Pancreas (tissue), 10 donors: ENCODE measurements at regions not wholly inside any gene's neighbourhood (a gene's known extent, or its start where the extent isn't known, plus 50 kb on each side); places are given as distances from the start of the nearest gene placed in this dataset.

Experiments
- ATAC-seq, 4 donors: fragments of 200-7000 bp; cut with Tn5 transposase; one replicate each; pipeline versions ENCODE4 v1.8.0 to v1.9.1; 2020; ENCODE audit warnings: mild to moderate bottlenecking in 4 of 4, moderate library complexity in 4 of 4
- DNase-seq, 6 donors: peaks; one replicate each; pipeline ENCODE4 v3.0.0-alpha.2; 2020
- FAIRE-seq: peaks from 2 replicates; lab custom pipeline; 2012; peaks lifted over from hg19 to GRCh38; lab: Jason Lieb, UNC
- H3K27ac ChIP-seq, 4 donors: fragments of 200-600 bp; sonication (generic); 1 replicate in 3 of 4; 2 replicates in 1 of 4; pipeline versions ENCODE4 v1.5.0 to v1.8.0; 2020
- H3K27me3 ChIP-seq, 4 donors: fragments of 200-600 bp; one replicate each; pipeline ENCODE4 v1.8.0; 2021
- H3K36me3 ChIP-seq, 3 donors: fragments of 200-600 bp; sonication (generic) in 1 of 3; one replicate each; pipeline versions ENCODE4 v1.5.0 to v1.8.0; 2020 to 2021
- H3K4me1 ChIP-seq, 3 donors: fragments of 200-600 bp; one replicate each; pipeline ENCODE4 v1.8.0; 2021
- H3K4me3 ChIP-seq, 4 donors: fragments of 200-600 bp; sonication (generic) in 2 of 4; one replicate each; pipeline versions ENCODE4 v1.5.0 to v1.8.0; 2020 to 2021
- H3K9me3 ChIP-seq, 4 donors: fragments of 200-600 bp; one replicate each; pipeline ENCODE4 v1.8.0; 2021
- WGBS, 2 donors: extraction: QIAGEN DNeasy Blood & Tissue Kit; methylation state at CpG; one replicate each; pipeline ENCODE4 v1.1.7; 2013; 5-methylcytosine and 5-hydroxymethylcytosine counted together
- intact Hi-C, 3 donors: fragments of 100-400 bp; cut with DNase I; formaldehyde crosslinking; loops; one replicate each; pipeline versions ENCODE4 v1.11.1 to v1.14.2; 2022
- TF ChIP-seq, protein P1 (sequence below), 4 donors: fragments of 200-600 bp; sonication (generic) in 3 of 4; IDR thresholded peaks; one replicate each; pipeline versions ENCODE4 v1.5.0 to v1.8.0; 2021; ENCODE audit warnings: antibody characterized with exemption in 4 of 4
- donor health status: healthy with polysubstance abuse.
- donor health status: DM: no; HTN: no; CAD: no; lungs with moderate emphysema.
- donor health status: DM: no; HTN: no; CAD: no.
- donor health status: control.
- donor health status: control.
- donor health status: Bipolar disorder and iron deficiency.
- donor health status: DM: yes; HTN: yes; CAD: no.
- donor health status: DM: no; HTN: no; CAD: no.
- donor health status: DM: no; HTN: no; CAD: no.
- donor health status: DM: yes; HTN: yes; CAD: no.

DNA sequence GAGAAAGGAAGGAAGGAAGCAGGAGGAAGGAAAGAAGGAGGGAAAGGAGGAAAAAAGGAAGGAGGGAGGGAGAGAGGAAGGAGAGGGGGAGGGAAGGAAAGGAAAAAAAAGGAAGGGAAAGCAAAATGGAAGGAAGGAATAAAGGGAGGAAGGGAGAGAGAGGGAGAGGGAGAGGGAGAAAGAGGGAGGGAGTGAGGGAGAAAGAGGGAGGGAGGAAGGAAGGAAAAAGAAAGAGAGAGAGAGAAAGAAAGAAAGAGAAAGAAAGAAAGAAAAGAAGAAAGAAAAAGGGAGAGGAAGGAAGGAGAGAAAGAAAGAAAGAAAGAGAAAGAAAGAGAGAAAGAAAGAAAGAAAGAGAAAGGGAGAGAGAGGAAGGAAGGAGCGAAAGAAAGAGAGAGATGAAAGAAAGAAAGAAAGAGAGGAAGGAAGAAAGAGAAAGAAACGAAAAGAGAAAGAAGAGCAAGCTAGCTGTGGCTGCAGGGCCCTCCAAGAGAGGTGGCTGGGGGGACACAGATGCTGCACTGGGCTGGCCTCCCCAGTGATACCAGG lies 472.4 kb upstream of the MGMT start:
- Histone ChIP-seq H3K27ac (no peak overlapping the region), H3K4me1 (no peaks in the 10 kb centered on the region), H3K27me3 (no peaks in the 10 kb centered on the region), H3K9me3 (no peaks in the 10 kb centered on the region), H3K36me3 (no peaks in the 10 kb centered on the region), H3K4me3 (no peak overlapping the region)
- DNase-seq (no peak), ATAC-seq (no peak), FAIRE-seq (no peak)
- intact Hi-C loops = no loop called here
- TF ChIP-seq, protein P1, sequence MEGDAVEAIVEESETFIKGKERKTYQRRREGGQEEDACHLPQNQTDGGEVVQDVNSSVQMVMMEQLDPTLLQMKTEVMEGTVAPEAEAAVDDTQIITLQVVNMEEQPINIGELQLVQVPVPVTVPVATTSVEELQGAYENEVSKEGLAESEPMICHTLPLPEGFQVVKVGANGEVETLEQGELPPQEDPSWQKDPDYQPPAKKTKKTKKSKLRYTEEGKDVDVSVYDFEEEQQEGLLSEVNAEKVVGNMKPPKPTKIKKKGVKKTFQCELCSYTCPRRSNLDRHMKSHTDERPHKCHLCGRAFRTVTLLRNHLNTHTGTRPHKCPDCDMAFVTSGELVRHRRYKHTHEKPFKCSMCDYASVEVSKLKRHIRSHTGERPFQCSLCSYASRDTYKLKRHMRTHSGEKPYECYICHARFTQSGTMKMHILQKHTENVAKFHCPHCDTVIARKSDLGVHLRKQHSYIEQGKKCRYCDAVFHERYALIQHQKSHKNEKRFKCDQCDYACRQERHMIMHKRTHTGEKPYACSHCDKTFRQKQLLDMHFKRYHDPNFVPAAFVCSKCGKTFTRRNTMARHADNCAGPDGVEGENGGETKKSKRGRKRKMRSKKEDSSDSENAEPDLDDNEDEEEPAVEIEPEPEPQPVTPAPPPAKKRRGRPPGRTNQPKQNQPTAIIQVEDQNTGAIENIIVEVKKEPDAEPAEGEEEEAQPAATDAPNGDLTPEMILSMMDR (IDR thresholded peaks at IDR 0.05) = no peak
- 60 to 63% methylated on average over 2 of the region's 2 CpGs for WGBS, 2 donors

DNA sequence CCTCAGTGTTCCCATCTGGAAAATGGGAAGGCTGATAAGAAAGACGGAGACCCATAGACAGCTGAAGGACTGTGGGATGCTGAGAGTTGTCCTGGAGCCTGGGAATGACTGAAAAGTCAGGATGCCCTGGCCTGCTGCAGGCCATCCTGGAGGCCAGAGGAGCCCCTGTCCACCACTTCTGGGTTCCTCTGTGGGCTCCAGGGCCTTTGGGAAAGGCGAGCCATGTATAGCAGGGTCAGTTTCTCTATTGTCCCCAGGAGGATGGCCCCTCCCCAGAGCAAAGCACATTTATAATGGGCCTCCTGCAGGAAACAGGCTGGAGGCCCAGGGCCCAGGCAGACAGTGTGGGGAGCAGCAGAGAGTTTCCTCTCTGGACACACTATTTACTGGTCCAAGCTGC lies 471.4 kb upstream of the MGMT start:
- Histone ChIP-seq H3K4me3 (no peak overlapping the region), H3K9me3 (no peaks in the 10 kb centered on the region), H3K27ac (no peak overlapping the region), H3K4me1 (no peaks in the 10 kb centered on the region), H3K36me3 (no peaks in the 10 kb centered on the region), H3K27me3 (no peaks in the 10 kb centered on the region)
- TF ChIP-seq, protein P1 (IDR thresholded peaks at IDR 0.05) = no peak
- FAIRE-seq (no peak), DNase-seq (no peak), ATAC-seq (no peak)
- 75 to 97% methylated on average over 2 of the region's 2 CpGs for WGBS, 2 donors
- intact Hi-C loops = no loop called here

DNA sequence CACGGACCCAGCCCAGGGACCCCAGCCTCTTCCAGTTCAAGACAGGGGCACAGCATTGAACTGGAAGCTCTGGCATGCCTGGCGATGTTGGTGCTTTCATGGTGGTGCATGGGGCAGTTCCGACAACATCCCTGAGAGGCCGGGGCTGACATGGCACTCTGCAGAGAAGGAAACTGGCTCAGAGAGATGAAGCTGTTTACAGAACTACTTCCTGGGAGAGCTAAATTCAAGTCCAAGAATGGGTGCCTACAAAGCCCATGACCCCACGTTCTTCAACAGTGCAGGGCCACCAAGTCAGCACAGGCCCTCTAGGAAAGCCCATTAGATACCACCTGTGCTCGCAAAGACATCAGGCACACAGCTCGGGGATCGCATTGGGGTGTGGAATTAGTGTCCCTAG lies 470.9 kb upstream of the MGMT start:
- intact Hi-C loops = no loop called here
- no peak overlapping the region for H3K27ac ChIP-seq
- no peaks in the 10 kb centered on the region for H3K9me3 ChIP-seq
- H3K4me3 ChIP-seq = no peak overlapping the region
- FAIRE-seq (no peak), ATAC-seq (no peak), DNase-seq (no peak)
- no peaks in the 10 kb centered on the region for H3K4me1 ChIP-seq
- 87 to 90% methylated on average over 8 of the region's 8 CpGs for WGBS, 2 donors
- TF ChIP-seq, protein P1 (IDR thresholded peaks at IDR 0.05) = no peak
- H3K36me3 ChIP-seq = no peaks in the 10 kb centered on the region
- no peaks in the 10 kb centered on the region for H3K27me3 ChIP-seq

DNA sequence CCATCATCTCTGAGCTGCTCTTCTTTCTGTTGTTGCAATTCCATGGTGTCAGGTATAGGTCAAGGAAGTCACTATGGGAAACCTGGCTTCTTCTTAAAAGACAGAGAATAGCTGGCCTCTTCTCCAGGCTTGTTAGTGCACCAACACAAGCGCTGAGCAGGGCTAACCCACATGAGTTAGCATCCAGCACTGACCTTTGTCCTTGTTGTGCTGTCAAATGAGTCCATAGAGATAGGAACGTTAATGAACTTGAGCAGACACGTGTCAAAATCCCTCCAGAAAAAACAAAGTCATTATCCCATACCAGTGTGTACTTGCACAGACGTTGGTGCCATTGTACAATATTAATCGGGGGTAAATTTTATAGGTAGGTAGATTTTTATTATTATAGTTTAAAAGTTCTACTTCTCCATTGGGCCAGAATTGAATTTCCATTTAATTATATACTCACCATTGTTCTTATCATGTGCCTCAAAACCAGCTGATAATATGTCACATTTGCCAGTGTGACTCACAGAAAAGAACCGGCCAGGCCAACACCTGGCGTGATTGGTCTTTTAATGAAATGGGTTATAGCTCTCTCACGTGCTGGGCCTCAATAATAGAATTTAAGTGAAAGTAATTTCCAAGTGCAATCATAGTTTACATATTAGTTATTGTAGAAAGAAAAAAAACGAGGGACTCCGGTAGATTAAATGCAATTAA lies 468.8 kb upstream of the MGMT start:
- no peaks in the 10 kb centered on the region for H3K4me1 ChIP-seq
- H3K4me3 ChIP-seq = no peak overlapping the region
- TF ChIP-seq, protein P1 (IDR thresholded peaks at IDR 0.05) = no peak
- no peaks in the 10 kb centered on the region for H3K36me3 ChIP-seq
- intact Hi-C loops = no loop called here
- no peaks in the 10 kb centered on the region for H3K9me3 ChIP-seq
- H3K27ac ChIP-seq = no peak overlapping the region
- DNase-seq (no peak), FAIRE-seq (no peak), ATAC-seq (peak in 1 of 4 donors; percentile 46)
- 65 to 66% methylated on average over 10 of the region's 10 CpGs for WGBS, 2 donors
- no peaks in the 10 kb centered on the region for H3K27me3 ChIP-seq

DNA sequence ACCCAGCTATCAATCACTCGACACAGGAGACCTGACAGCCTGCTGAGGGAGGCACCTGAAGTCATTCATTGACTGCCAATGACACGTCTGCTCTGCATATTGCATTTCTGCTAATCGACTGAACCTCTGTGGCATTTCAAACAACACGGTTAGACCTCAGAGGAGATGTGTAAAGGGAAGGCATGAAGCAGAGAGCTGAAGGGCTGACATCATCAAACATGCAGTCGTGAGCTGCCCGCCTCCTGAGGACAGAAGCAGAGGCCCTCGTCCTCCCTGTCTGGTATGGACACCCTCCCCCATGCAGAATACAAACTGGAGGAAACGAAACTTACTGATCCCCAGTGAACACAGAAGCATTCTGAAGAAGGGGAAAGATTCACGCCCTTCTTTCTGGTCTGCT lies 462.6 kb upstream of the MGMT start:
- no peaks in the 10 kb centered on the region for H3K36me3 ChIP-seq
- H3K9me3 ChIP-seq = no peaks in the 10 kb centered on the region
- ATAC-seq (no peak), FAIRE-seq (no peak), DNase-seq (no peak)
- no peak overlapping the region for H3K4me3 ChIP-seq
- H3K27me3 ChIP-seq = no peaks in the 10 kb centered on the region
- 47 to 50% methylated on average over 9 of the region's 9 CpGs for WGBS, 2 donors
- TF ChIP-seq, protein P1 (IDR thresholded peaks at IDR 0.05) = no peak
- H3K27ac ChIP-seq = no peak overlapping the region
- no peaks in the 10 kb centered on the region for H3K4me1 ChIP-seq
- intact Hi-C loops = no loop called here
